ENCODE measurements at regions not wholly inside any gene's neighbourhood (a gene's known extent, or its start where the extent isn't known, plus 50 kb on each side); places are given as distances from the start of the nearest gene placed in this dataset.
"Not testable (repeated sequence)": the region's sequence is repeated elsewhere in the genome, so short reads cannot be mapped to it uniquely, and the experiment has no call there.

GRCh38 chr22:10698836-10699235, 4829.2 kb upstream of the OR11H1 start:
- TF ChIP-seq, protein P1, sequence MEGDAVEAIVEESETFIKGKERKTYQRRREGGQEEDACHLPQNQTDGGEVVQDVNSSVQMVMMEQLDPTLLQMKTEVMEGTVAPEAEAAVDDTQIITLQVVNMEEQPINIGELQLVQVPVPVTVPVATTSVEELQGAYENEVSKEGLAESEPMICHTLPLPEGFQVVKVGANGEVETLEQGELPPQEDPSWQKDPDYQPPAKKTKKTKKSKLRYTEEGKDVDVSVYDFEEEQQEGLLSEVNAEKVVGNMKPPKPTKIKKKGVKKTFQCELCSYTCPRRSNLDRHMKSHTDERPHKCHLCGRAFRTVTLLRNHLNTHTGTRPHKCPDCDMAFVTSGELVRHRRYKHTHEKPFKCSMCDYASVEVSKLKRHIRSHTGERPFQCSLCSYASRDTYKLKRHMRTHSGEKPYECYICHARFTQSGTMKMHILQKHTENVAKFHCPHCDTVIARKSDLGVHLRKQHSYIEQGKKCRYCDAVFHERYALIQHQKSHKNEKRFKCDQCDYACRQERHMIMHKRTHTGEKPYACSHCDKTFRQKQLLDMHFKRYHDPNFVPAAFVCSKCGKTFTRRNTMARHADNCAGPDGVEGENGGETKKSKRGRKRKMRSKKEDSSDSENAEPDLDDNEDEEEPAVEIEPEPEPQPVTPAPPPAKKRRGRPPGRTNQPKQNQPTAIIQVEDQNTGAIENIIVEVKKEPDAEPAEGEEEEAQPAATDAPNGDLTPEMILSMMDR (IDR thresholded peaks at IDR 0.05) = not testable (repeated sequence)
- TF ChIP-seq POLR2A (IDR thresholded peaks at IDR 0.05) = not testable (repeated sequence)

All from prostate gland (tissue), 2 donors.